ENCODE measurements at regions not wholly inside any gene's neighbourhood (a gene's known extent, or its start where the extent isn't known, plus 50 kb on each side); places are given as distances from the start of the nearest gene placed in this dataset.

DNA sequence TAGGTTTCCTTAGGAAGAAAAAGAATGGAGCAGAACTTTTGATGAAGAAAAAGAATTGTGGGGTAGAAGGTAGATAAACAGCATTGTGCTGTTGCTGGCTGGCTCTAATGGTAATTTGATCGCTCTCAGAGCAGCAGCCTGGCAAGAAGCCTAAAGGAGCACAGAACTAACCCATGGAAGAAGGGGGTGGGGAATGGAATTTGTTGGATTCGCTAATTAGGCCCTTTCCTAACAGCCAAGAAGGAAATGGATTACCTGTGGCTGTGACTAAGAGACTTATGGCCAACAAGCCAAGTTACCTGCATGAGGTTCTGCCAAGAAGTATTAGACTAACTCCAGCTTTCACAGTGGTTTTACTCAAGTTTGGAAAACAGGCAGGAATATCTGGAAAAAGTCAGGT, 210.6 kb downstream of the IKZF2 start:
- TF ChIP-seq, protein P1, sequence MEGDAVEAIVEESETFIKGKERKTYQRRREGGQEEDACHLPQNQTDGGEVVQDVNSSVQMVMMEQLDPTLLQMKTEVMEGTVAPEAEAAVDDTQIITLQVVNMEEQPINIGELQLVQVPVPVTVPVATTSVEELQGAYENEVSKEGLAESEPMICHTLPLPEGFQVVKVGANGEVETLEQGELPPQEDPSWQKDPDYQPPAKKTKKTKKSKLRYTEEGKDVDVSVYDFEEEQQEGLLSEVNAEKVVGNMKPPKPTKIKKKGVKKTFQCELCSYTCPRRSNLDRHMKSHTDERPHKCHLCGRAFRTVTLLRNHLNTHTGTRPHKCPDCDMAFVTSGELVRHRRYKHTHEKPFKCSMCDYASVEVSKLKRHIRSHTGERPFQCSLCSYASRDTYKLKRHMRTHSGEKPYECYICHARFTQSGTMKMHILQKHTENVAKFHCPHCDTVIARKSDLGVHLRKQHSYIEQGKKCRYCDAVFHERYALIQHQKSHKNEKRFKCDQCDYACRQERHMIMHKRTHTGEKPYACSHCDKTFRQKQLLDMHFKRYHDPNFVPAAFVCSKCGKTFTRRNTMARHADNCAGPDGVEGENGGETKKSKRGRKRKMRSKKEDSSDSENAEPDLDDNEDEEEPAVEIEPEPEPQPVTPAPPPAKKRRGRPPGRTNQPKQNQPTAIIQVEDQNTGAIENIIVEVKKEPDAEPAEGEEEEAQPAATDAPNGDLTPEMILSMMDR (conservative IDR thresholded peaks at IDR 0.05; ENCODE audit: low read length), result no peak
- TF ChIP-seq EZH2phosphoT487 (IDR thresholded peaks at IDR 0.05; ENCODE audit: borderline replicate concordance, low read depth, low read length), result no peak
